ENCODE measurements at regions not wholly inside any gene's neighbourhood (a gene's known extent, or its start where the extent isn't known, plus 50 kb on each side); places are given as distances from the start of the nearest gene placed in this dataset.
A peak's percentile ranks its signal among the peaks of the same experiment; 100 is the strongest.

DNA sequence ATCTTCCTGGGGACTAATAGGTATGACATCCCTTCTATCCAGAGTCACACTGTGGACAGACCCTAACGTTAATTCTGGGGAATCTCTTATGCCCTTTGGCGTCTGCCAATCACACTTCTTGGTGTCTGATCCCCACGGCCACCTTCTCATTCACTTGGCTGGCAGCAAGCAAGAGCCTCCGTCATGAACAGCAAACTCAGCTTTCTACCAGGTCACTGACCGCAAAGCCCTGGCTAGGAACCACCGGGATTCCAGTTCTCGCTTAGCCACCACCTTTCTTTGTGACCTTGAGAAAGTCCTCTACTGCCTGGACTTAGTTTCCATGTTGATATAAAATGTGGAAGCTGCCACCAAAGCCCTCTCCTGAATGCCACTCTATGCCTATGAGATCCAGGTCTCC, 67.7 kb upstream of the FCN1 start:
- no peak overlapping the region for H3K4me3 Mint-ChIP-seq (ENCODE audit: unreplicated experiment)
- H3K4me1 Mint-ChIP-seq (ENCODE audit: unreplicated experiment): no peaks in the 10 kb centered on the region
- peaks cover 4% of the 10 kb centered on the region for H3K36me3 Mint-ChIP-seq (ENCODE audit: low read depth, unreplicated experiment)
- peaks cover 7% of the 10 kb centered on the region for H3K27me3 Mint-ChIP-seq (ENCODE audit: unreplicated experiment)
- no peaks in the 10 kb centered on the region for H3K9me3 Mint-ChIP-seq (ENCODE audit: unreplicated experiment)
- H3K27ac Mint-ChIP-seq (ENCODE audit: unreplicated experiment): no peak overlapping the region
- no peak for DNase-seq (ENCODE audit: low spot score)
- TF ChIP-seq CTCF (IDR thresholded peaks at IDR 0.05; ENCODE audit: unreplicated experiment): no peak

DNA sequence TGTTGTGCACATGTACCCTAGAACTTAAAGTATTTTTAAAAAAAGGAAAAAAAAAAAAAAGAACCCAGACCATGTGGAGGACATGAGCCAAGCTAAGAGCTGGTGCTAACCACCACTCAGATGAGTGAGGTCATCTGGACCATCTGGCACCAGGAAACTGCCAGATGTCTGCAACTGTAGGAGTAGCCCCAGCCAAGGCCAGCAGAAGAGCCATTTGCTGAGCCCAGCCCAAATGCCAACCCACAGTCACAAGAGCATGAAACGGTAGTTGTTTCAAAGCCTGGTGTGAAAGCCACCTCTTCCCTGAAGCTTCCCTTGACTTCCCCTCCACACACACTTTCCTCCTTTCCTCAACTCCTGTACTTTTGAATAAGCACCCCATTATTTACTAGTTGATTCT, 69.2 kb upstream of the FCN1 start:
- Mint-ChIP-seq H3K9me3 (ENCODE audit: unreplicated experiment) (no peaks in the 10 kb centered on the region), H3K4me1 (ENCODE audit: unreplicated experiment) (no peaks in the 10 kb centered on the region), H3K27ac (ENCODE audit: unreplicated experiment) (no peak overlapping the region), H3K27me3 (ENCODE audit: unreplicated experiment) (peaks cover 7% of the 10 kb centered on the region), H3K4me3 (ENCODE audit: unreplicated experiment) (no peak overlapping the region), H3K36me3 (ENCODE audit: low read depth, unreplicated experiment) (peaks cover 4% of the 10 kb centered on the region)
- no peak for TF ChIP-seq CTCF (IDR thresholded peaks at IDR 0.05; ENCODE audit: unreplicated experiment)
- DNase-seq (ENCODE audit: low spot score): no peak

- Mint-ChIP-seq H3K27me3 (ENCODE audit: unreplicated experiment) (peaks cover 7% of the 10 kb centered on the region), H3K9me3 (ENCODE audit: unreplicated experiment) (no peaks in the 10 kb centered on the region), H3K4me1 (ENCODE audit: unreplicated experiment) (no peaks in the 10 kb centered on the region), H3K36me3 (ENCODE audit: low read depth, unreplicated experiment) (peaks cover 4% of the 10 kb centered on the region), H3K4me3 (ENCODE audit: unreplicated experiment) (peak overlapping the region; percentile 1), H3K27ac (ENCODE audit: unreplicated experiment) (no peak overlapping the region)
- DNase-seq (ENCODE audit: low spot score): no peak
- no peak for TF ChIP-seq CTCF (IDR thresholded peaks at IDR 0.05; ENCODE audit: unreplicated experiment)
Measured at GRCh38 chr9:134987376-134987775, 69.7 kb upstream of the FCN1 start.

GRCh38 chr9:134987906-134988700, 70.4 kb upstream of the FCN1 start:
- Mint-ChIP-seq H3K4me3 (ENCODE audit: unreplicated experiment) (no peak overlapping the region), H3K27ac (ENCODE audit: unreplicated experiment) (no peak overlapping the region), H3K4me1 (ENCODE audit: unreplicated experiment) (no peaks in the 10 kb centered on the region), H3K36me3 (ENCODE audit: low read depth, unreplicated experiment) (peaks cover 4% of the 10 kb centered on the region), H3K9me3 (ENCODE audit: unreplicated experiment) (no peaks in the 10 kb centered on the region), H3K27me3 (ENCODE audit: unreplicated experiment) (peaks cover 7% of the 10 kb centered on the region)
- TF ChIP-seq CTCF (IDR thresholded peaks at IDR 0.05; ENCODE audit: unreplicated experiment): no peak
- DNase-seq (ENCODE audit: low spot score): no peak

GRCh38 chr9:134988706-134989105, 71.0 kb upstream of the FCN1 start:
- no peak overlapping the region for H3K27ac Mint-ChIP-seq (ENCODE audit: unreplicated experiment)
- H3K9me3 Mint-ChIP-seq (ENCODE audit: unreplicated experiment): no peaks in the 10 kb centered on the region
- no peak overlapping the region for H3K4me3 Mint-ChIP-seq (ENCODE audit: unreplicated experiment)
- H3K36me3 Mint-ChIP-seq (ENCODE audit: low read depth, unreplicated experiment): peaks cover under 1% of the 10 kb centered on the region
- TF ChIP-seq CTCF (IDR thresholded peaks at IDR 0.05; ENCODE audit: unreplicated experiment): no peak
- peaks cover 7% of the 10 kb centered on the region for H3K27me3 Mint-ChIP-seq (ENCODE audit: unreplicated experiment)
- no peak for DNase-seq (ENCODE audit: low spot score)
- no peaks in the 10 kb centered on the region for H3K4me1 Mint-ChIP-seq (ENCODE audit: unreplicated experiment)

All from endothelial cell (in vitro differentiated cells).